Panc1 (cell line): ENCODE measurements at regions not wholly inside any gene's neighbourhood (a gene's known extent, or its start where the extent isn't known, plus 50 kb on each side); places are given as distances from the start of the nearest gene placed in this dataset.

Experiments
- ATAC-seq: fragments of 200-7000 bp; cut with Tn5 transposase; 2 replicates; pipeline ENCODE4 v1.9.1; 2020; ENCODE audit warnings: mild to moderate bottlenecking, moderate library complexity
- BruUV-seq: library from RNA; stranded (reverse); fragments of 400-500 nt; replicated peaks from 2 replicates; lab custom pipeline; 2021; lab: Mats Ljungman, UMichigan
- CTCF ChIA-PET: fragments of 300-600 bp; sonication (Branson Sonifier 250); formaldehyde crosslinking; loops from one replicate; lab custom pipeline; 2022; ENCODE audit warnings: antibody characterized with exemption; lab: Charles Lee
- POLR2A ChIA-PET: fragments of 300-600 bp; sonication (Branson Sonifier 250); formaldehyde crosslinking; loops from one replicate; lab custom pipeline; 2022; ENCODE audit warnings: antibody characterized with exemption; lab: Charles Lee
- DNase-seq: peaks from one replicate; pipeline ENCODE4 v3.0.0-alpha.2; 2010; ENCODE audit warnings: low read depth, low spot score
- H3K27ac ChIP-seq: 2 replicates; pipeline ENCODE4 v1.5.1; 2011; ENCODE audit warnings: mild to moderate bottlenecking, low read length, inconsistent platforms
- H3K27me3 ChIP-seq: fragments of 200-500 bp; sonication (Bioruptor generic); 2 replicates; pipeline ENCODE4 v1.6.0; 2014; ENCODE audit warnings: low read length, inconsistent platforms; ENCODE audit not compliant: control insufficient read depth, insufficient read depth
- H3K36me3 ChIP-seq: fragments of 200-500 bp; sonication (Bioruptor generic); 2 replicates; pipeline ENCODE4 v1.5.1; 2014; ENCODE audit warnings: inconsistent platforms, mild to moderate bottlenecking, low read length, moderate library complexity; ENCODE audit not compliant: control insufficient read depth, insufficient read depth
- H3K4me1 ChIP-seq: 2 replicates; pipeline ENCODE4 v1.5.1; 2011; ENCODE audit warnings: inconsistent platforms, mild to moderate bottlenecking, low read length, moderate library complexity; ENCODE audit not compliant: control insufficient read depth, insufficient read depth
- H3K4me3 ChIP-seq, 2 experiments: 2 replicates each; pipeline ENCODE4 v1.5.1; 2011 to 2012; ENCODE audit warnings: low read depth in 2 of 2, low read length in 2 of 2, mild to moderate bottlenecking in 2 of 2, inconsistent platforms in 1 of 2, moderate library complexity in 1 of 2
- H3K9me3 ChIP-seq: fragments of 200-500 bp; sonication (Bioruptor generic); 2 replicates; pipeline ENCODE4 v1.5.1; 2014; ENCODE audit warnings: low read depth, mild to moderate bottlenecking, inconsistent platforms, low read length, moderate library complexity; ENCODE audit not compliant: control insufficient read depth, insufficient read depth
- CTCF ChIP-seq: fragments of 450-650 bp; IDR thresholded peaks from 2 replicates; pipeline ENCODE4 v1.5.1; 2017; ENCODE audit warnings: mild to moderate bottlenecking
- POLR2AphosphoS5 ChIP-seq: IDR thresholded peaks from 2 replicates; pipeline ENCODE4 v1.6.1; 2012; ENCODE audit warnings: mild to moderate bottlenecking, low read depth, low read length, moderate library complexity
- REST ChIP-seq, 2 experiments: IDR thresholded peaks; 2 replicates each; pipeline ENCODE4 v1.6.1; 2011 to 2012; ENCODE audit warnings: low read depth in 2 of 2, control low read depth in 1 of 2, low read length in 1 of 2, mild to moderate bottlenecking in 1 of 2, moderate library complexity in 1 of 2; ENCODE audit not compliant: insufficient read depth in 1 of 2
- SIN3A ChIP-seq: IDR thresholded peaks from 2 replicates; pipeline ENCODE4 v1.6.1; 2012; ENCODE audit warnings: low read depth, mild to moderate bottlenecking, low read length, moderate library complexity, borderline replicate concordance; ENCODE audit not compliant: insufficient read depth
- TCF7L2 ChIP-seq: IDR thresholded peaks from 2 replicates; pipeline ENCODE4 v1.6.1; 2011; ENCODE audit warnings: mild to moderate bottlenecking, low read depth, low read length, inconsistent platforms
- in situ Hi-C: cut with HindIII; loops from 2 replicates; pipeline ENCODE4 v1.10.0; 2016; ENCODE audit warnings: low sequenced_read_pairs, low pct_unique_long_range_greater_than_20kb
- intact Hi-C: fragments of 100-400 bp; cut with micrococcal nuclease; formaldehyde crosslinking; loops from one replicate; pipeline ENCODE4 v1.10.0; 2022; ENCODE audit not compliant: unreplicated experiment

- no peaks in the 10 kb centered on the region for H3K36me3 ChIP-seq
- H3K27ac ChIP-seq = no peak overlapping the region
- no peak for TF ChIP-seq SIN3A
- no peak for TF ChIP-seq REST (IDR thresholded peaks at IDR 0.05; ENCODE audit: insufficient read depth in 1 of 2, low read depth in 2 of 2, low read length in 1 of 2)
- TF ChIP-seq TCF7L2 = no peak
- TF ChIP-seq POLR2AphosphoS5 = no peak
- TF ChIP-seq CTCF = no peak
- H3K27me3 ChIP-seq = no peaks in the 10 kb centered on the region
- H3K4me3 ChIP-seq = no peak overlapping the region
- CTCF ChIA-PET = no interaction called here
- in situ Hi-C loops (no loop called here), intact Hi-C loops (no loop called here)
- no peaks in the 10 kb centered on the region for H3K4me1 ChIP-seq
- no TSS peak for BruUV-seq
- POLR2A ChIA-PET = no interaction called here
- DNase-seq (no peak), ATAC-seq (no peak)
- H3K9me3 ChIP-seq = 0 out of 2 replicates have a peak, but pooled peaks cover 4% of the 10 kb centered on the region
Measured at GRCh38 chr16:65463652-65464260, 341.9 kb upstream of the CDH11 start.

GRCh38 chr16:65457084-65457483 lies 335.2 kb upstream of the CDH11 start:
- POLR2A ChIA-PET = no interaction called here
- no peaks in the 10 kb centered on the region for H3K27me3 ChIP-seq
- H3K27ac ChIP-seq = no peak overlapping the region
- intact Hi-C loops = no loop called here
- no peaks in the 10 kb centered on the region for H3K9me3 ChIP-seq
- DNase-seq (no peak), ATAC-seq (no peak)
- no peaks in the 10 kb centered on the region for H3K4me1 ChIP-seq
- BruUV-seq = no TSS peak
- in situ Hi-C loops = no loop called here
- H3K4me3 ChIP-seq = no peak overlapping the region
- TF ChIP-seq POLR2AphosphoS5 = no peak
- no peak for TF ChIP-seq CTCF
- no peak for TF ChIP-seq SIN3A
- TF ChIP-seq TCF7L2 = no peak
- TF ChIP-seq REST (IDR thresholded peaks at IDR 0.05; ENCODE audit: insufficient read depth in 1 of 2, low read depth in 2 of 2, low read length in 1 of 2) = no peak
- H3K36me3 ChIP-seq = no peaks in the 10 kb centered on the region
- CTCF ChIA-PET = no interaction called here
